PC-9 (cell line): ENCODE measurements at regions not wholly inside any gene's neighbourhood (a gene's known extent, or its start where the extent isn't known, plus 50 kb on each side); places are given as distances from the start of the nearest gene placed in this dataset.

ENCODE experiments used
- BruUV-seq: library from RNA; stranded (reverse); fragments of 400-500 nt; replicated peaks from 2 replicates; lab custom pipeline; 2021; lab: Mats Ljungman, UMichigan
- CTCF ChIA-PET: fragments of 300-600 bp; sonication (Branson Sonifier 250); formaldehyde crosslinking; loops from one replicate; lab custom pipeline; 2022; ENCODE audit warnings: antibody characterized with exemption; lab: Charles Lee
- POLR2A ChIA-PET: fragments of 300-600 bp; sonication (Branson Sonifier 250); formaldehyde crosslinking; loops from one replicate; lab custom pipeline; 2022; ENCODE audit warnings: antibody characterized with exemption; ENCODE audit not compliant: unreplicated experiment; lab: Charles Lee
- DNase-seq, 2 experiments: peaks; one replicate each; pipeline versions ENCODE4 v3.0.0 to v3.0.0-alpha.2; 2015 to 2022; ENCODE audit warnings: mixed read lengths in 1 of 2
- H2AFZ ChIP-seq: fragments of 200-600 bp; sonication (generic); 2 replicates; pipeline ENCODE4 v1.8.1; 2017; ENCODE audit warnings: antibody characterized with exemption
- H3F3A ChIP-seq: fragments of 200-600 bp; sonication (generic); 2 replicates; pipeline ENCODE4 v1.8.1; 2017; ENCODE audit warnings: antibody characterized with exemption, mild to moderate bottlenecking, low read depth; ENCODE audit not compliant: insufficient read depth
- H3K27ac ChIP-seq: fragments of 200-600 bp; sonication (generic); 2 replicates; pipeline ENCODE4 v1.6.1; 2016; ENCODE audit warnings: mixed run types
- H3K27me3 ChIP-seq: fragments of 200-600 bp; sonication (generic); 2 replicates; pipeline ENCODE4 v1.6.1; 2016; ENCODE audit warnings: low read depth, mixed run types; ENCODE audit not compliant: insufficient read depth
- H3K36me3 ChIP-seq: fragments of 200-600 bp; sonication (generic); 2 replicates; pipeline ENCODE4 v1.6.1; 2016; ENCODE audit warnings: low read depth, mixed run types
- H3K4me1 ChIP-seq: fragments of 200-600 bp; sonication (generic); replicated peaks from 2 replicates; pipeline ENCODE4 v1.6.1; 2016; ENCODE audit warnings: mixed run types; ENCODE audit not compliant: insufficient read depth
- H3K4me2 ChIP-seq: fragments of 200-600 bp; sonication (generic); 2 replicates; pipeline ENCODE4 v1.6.1; 2017; ENCODE audit warnings: mixed run types
- H3K4me3 ChIP-seq: fragments of 200-600 bp; sonication (generic); 2 replicates; pipeline ENCODE4 v1.6.1; 2016; ENCODE audit warnings: mixed run types
- H3K79me2 ChIP-seq: fragments of 200-600 bp; sonication (generic); 2 replicates; pipeline ENCODE4 v1.6.1; 2017; ENCODE audit warnings: low read depth, mixed run types
- H3K9me2 ChIP-seq: fragments of 200-600 bp; sonication (generic); 2 replicates; pipeline ENCODE4 v1.8.1; 2017; ENCODE audit warnings: mild to moderate bottlenecking; ENCODE audit not compliant: insufficient read depth
- H3K9me3 ChIP-seq: fragments of 200-600 bp; sonication (generic); 2 replicates; pipeline ENCODE4 v1.8.1; 2016; ENCODE audit warnings: low read depth; ENCODE audit not compliant: insufficient read depth
- H4K20me1 ChIP-seq: fragments of 200-600 bp; sonication (generic); 2 replicates; pipeline ENCODE4 v1.8.1; 2017; ENCODE audit not compliant: insufficient read depth
- CTCF ChIP-seq: fragments of 200-600 bp; sonication (generic); conservative IDR thresholded peaks from 2 replicates; pipeline ENCODE4 v1.6.1; 2017; ENCODE audit warnings: mixed run types, antibody characterized with exemption, mild to moderate bottlenecking, moderate library complexity
- EZH2 ChIP-seq: fragments of 200-600 bp; sonication (generic); IDR thresholded peaks from 2 replicates; pipeline ENCODE4 v1.8.0; 2017; ENCODE audit warnings: antibody characterized with exemption, low read depth
- intact Hi-C: fragments of 100-400 bp; cut with micrococcal nuclease; formaldehyde crosslinking; loops from one replicate; pipeline ENCODE4 v1.10.0; 2022; ENCODE audit not compliant: unreplicated experiment

- POLR2A ChIA-PET, result no interaction called here
- intact Hi-C loops, result no loop called here
- H3K4me3 ChIP-seq, result no peak overlapping the region
- no peak for DNase-seq
- no TSS peak for BruUV-seq
- no peaks in the 10 kb centered on the region for H3K4me1 ChIP-seq
- no peaks in the 10 kb centered on the region for H4K20me1 ChIP-seq
- H3K9me3 ChIP-seq, result no peaks in the 10 kb centered on the region
- no peak overlapping the region for H2AFZ ChIP-seq
- H3K27me3 ChIP-seq, result no peaks in the 10 kb centered on the region
- H3F3A ChIP-seq, result no peaks in the 10 kb centered on the region
- no peak overlapping the region for H3K4me2 ChIP-seq
- no peaks in the 10 kb centered on the region for H3K36me3 ChIP-seq
- H3K27ac ChIP-seq, result no peak overlapping the region
- CTCF ChIA-PET, result no interaction called here
- H3K79me2 ChIP-seq, result no peaks in the 10 kb centered on the region
- H3K9me2 ChIP-seq, result no peaks in the 10 kb centered on the region
- TF ChIP-seq EZH2 (no peak), CTCF (no peak)
Observed at GRCh38 chr3:26070854-26071253, 281.0 kb downstream of the OXSM start.

- H3K4me2 ChIP-seq, result no peak overlapping the region
- TF ChIP-seq EZH2 (no peak), CTCF (no peak)
- no TSS peak for BruUV-seq
- no peak for DNase-seq
- H3K27ac ChIP-seq, result no peak overlapping the region
- intact Hi-C loops, result no loop called here
- no peak overlapping the region for H2AFZ ChIP-seq
- H3K79me2 ChIP-seq, result no peaks in the 10 kb centered on the region
- no peak overlapping the region for H3K4me3 ChIP-seq
- H3K36me3 ChIP-seq, result no peaks in the 10 kb centered on the region
- no peaks in the 10 kb centered on the region for H3K9me2 ChIP-seq
- CTCF ChIA-PET, result no interaction called here
- POLR2A ChIA-PET, result no interaction called here
- H4K20me1 ChIP-seq, result no peaks in the 10 kb centered on the region
- H3K4me1 ChIP-seq, result no peaks in the 10 kb centered on the region
- no peaks in the 10 kb centered on the region for H3F3A ChIP-seq
- H3K9me3 ChIP-seq, result no peaks in the 10 kb centered on the region
- no peaks in the 10 kb centered on the region for H3K27me3 ChIP-seq
Observed at GRCh38 chr3:26074080-26074479, 284.2 kb downstream of the OXSM start.

GRCh38 chr3:26078539-26078938 is 288.6 kb downstream of the OXSM start:
- intact Hi-C loops, result no loop called here
- H3K4me2 ChIP-seq, result no peak overlapping the region

More at GRCh38 chr3:26078539-26078938, 288.6 kb downstream of the OXSM start:
- ChIA-PET POLR2A (no interaction called here), CTCF (no interaction called here)
- Histone ChIP-seq H2AFZ (no peak overlapping the region), H3K36me3 (no peaks in the 10 kb centered on the region), H4K20me1 (no peaks in the 10 kb centered on the region), H3K9me2 (no peaks in the 10 kb centered on the region), H3K27me3 (no peaks in the 10 kb centered on the region), H3K79me2 (no peaks in the 10 kb centered on the region), H3K27ac (no peak overlapping the region), H3K9me3 (no peaks in the 10 kb centered on the region), H3K4me3 (no peak overlapping the region), H3F3A (no peaks in the 10 kb centered on the region), H3K4me1 (no peaks in the 10 kb centered on the region)
- TF ChIP-seq EZH2 (no peak), CTCF (no peak)
- no peak for DNase-seq
- no TSS peak for BruUV-seq
